ENCODE measurements at regions not wholly inside any gene's neighbourhood (a gene's known extent, or its start where the extent isn't known, plus 50 kb on each side); places are given as distances from the start of the nearest gene placed in this dataset.
"Not testable (repeated sequence)": the region's sequence is repeated elsewhere in the genome, so short reads cannot be mapped to it uniquely, and the experiment has no call there.

GRCh38 chr11:60592601-60593000 lies 77.4 kb downstream of the MS4A13 start:
- no peak for DNase-seq

GRCh38 chr11:60594998-60595642 lies 79.9 kb downstream of the MS4A13 start:
- DNase-seq: no peak

GRCh38 chr11:60607483-60607882 lies 91.9 kb upstream of the MS4A8 start:
- no peak for DNase-seq

GRCh38 chr11:60609632-60610031 lies 89.8 kb upstream of the MS4A8 start:
- no peak for DNase-seq

GRCh38 chr11:60610702-60611101 lies 88.7 kb upstream of the MS4A8 start:
- DNase-seq: no peak

- DNase-seq: no peak
Measured at GRCh38 chr11:60615497-60615896, 83.9 kb upstream of the MS4A8 start.

- DNase-seq: not testable (repeated sequence)
Measured at GRCh38 chr11:60621940-60622339, 77.5 kb upstream of the MS4A8 start.

- not testable (repeated sequence) for DNase-seq
Measured at GRCh38 chr11:60622776-60623175, 76.6 kb upstream of the MS4A8 start.

- DNase-seq: no peak
Measured at GRCh38 chr11:60625262-60625661, 74.2 kb upstream of the MS4A8 start.

GRCh38 chr11:60629399-60629798 lies 70.0 kb upstream of the MS4A8 start:
- DNase-seq: no peak

- no peak for DNase-seq
Measured at GRCh38 chr11:60631944-60632343, 67.5 kb upstream of the MS4A8 start.

GRCh38 chr11:60633645-60634044 lies 65.8 kb upstream of the MS4A8 start:
- DNase-seq: peak; percentile 19

GRCh38 chr11:60634126-60634525 lies 65.3 kb upstream of the MS4A8 start:
- no peak for DNase-seq

GRCh38 chr11:60641940-60642339 lies 57.5 kb upstream of the MS4A8 start:
- DNase-seq: no peak

GRCh38 chr11:60647087-60647486 lies 52.3 kb upstream of the MS4A8 start:
- no peak for DNase-seq

Data from CD4-positive, alpha-beta T cell treated with Interleukin-15 for 1 hour (primary cell).